Keratinocyte (primary cell): ENCODE measurements at regions not wholly inside any gene's neighbourhood (a gene's known extent, or its start where the extent isn't known, plus 50 kb on each side); places are given as distances from the start of the nearest gene placed in this dataset.

Experiments
- EZH2 ChIP-seq: IDR thresholded peaks from one replicate; pipeline ENCODE4 v1.6.1; 2012; ENCODE audit warnings: inconsistent platforms, mild to moderate bottlenecking, low read length, moderate library complexity
- TF ChIP-seq, protein P1 (sequence below), 3 experiments: IDR thresholded peaks in 1 of 3; conservative IDR thresholded peaks in 1 of 3; optimal IDR thresholded peaks in 1 of 3; 2 replicates in 2 of 3; 3 replicates in 1 of 3; pipeline versions ENCODE3 to v1.5.1; 2011; ENCODE audit warnings: low read length in 3 of 3, mild to moderate bottlenecking in 3 of 3, moderate library complexity in 2 of 3, control low read depth in 1 of 3, inconsistent platforms in 1 of 3; ENCODE audit not compliant: insufficient read depth in 2 of 3; ENCODE audit errors: extremely low read depth in 1 of 3

DNA sequence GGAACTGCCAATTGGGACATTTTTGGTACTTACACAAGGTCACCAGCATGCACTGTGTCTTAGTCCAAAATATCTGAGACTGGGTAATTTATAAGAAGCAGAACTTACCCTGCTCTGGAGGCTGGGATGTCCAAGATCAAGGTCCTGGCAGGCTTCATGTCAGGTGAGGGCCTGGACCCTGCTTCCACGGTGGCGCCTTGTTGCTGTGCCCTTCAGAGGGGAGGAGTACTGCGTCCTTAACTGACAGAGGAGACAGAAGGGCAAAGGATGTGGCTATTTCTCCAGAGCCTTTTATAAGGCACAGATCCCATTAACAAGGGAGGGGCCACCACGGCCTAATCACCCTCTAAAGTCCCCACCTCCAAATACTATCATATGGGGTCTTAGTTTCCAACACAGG lies 178.9 kb downstream of the C16orf95 start:
- TF ChIP-seq, protein P1, sequence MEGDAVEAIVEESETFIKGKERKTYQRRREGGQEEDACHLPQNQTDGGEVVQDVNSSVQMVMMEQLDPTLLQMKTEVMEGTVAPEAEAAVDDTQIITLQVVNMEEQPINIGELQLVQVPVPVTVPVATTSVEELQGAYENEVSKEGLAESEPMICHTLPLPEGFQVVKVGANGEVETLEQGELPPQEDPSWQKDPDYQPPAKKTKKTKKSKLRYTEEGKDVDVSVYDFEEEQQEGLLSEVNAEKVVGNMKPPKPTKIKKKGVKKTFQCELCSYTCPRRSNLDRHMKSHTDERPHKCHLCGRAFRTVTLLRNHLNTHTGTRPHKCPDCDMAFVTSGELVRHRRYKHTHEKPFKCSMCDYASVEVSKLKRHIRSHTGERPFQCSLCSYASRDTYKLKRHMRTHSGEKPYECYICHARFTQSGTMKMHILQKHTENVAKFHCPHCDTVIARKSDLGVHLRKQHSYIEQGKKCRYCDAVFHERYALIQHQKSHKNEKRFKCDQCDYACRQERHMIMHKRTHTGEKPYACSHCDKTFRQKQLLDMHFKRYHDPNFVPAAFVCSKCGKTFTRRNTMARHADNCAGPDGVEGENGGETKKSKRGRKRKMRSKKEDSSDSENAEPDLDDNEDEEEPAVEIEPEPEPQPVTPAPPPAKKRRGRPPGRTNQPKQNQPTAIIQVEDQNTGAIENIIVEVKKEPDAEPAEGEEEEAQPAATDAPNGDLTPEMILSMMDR (optimal IDR thresholded peaks at IDR 0.05 in 1 of 3, IDR thresholded peaks at IDR 0.05 in 1 of 3, conservative IDR thresholded peaks at IDR 0.05 in 1 of 3; ENCODE audit: extremely low read depth in 1 of 3, insufficient read depth in 2 of 3, low read length in 3 of 3), result no peak
- TF ChIP-seq EZH2, result no peak
